Activated CD8-positive, alpha-beta memory T cell treated with anti-CD3 and anti-CD28 coated beads for 48 hours (primary cell): ENCODE measurements at regions not wholly inside any gene's neighbourhood (a gene's known extent, or its start where the extent isn't known, plus 50 kb on each side); places are given as distances from the start of the nearest gene placed in this dataset.

Source experiments
- DNase-seq, 3 experiments: peaks; one replicate each; pipeline ENCODE4 v3.0.0-alpha.2; 2020; ENCODE audit warnings: low read depth in 2 of 3, low spot score in 2 of 3

GRCh38 chr2:60104514-60105505, 448.6 kb downstream of the BCL11A start:
- DNase-seq, result no peak

- DNase-seq, result no peak
These were observed 453.4 kb downstream of the BCL11A start for GRCh38 chr2:60100034-60100433.

GRCh38 chr2:60098996-60099395, 454.5 kb downstream of the BCL11A start:
- DNase-seq, result no peak

GRCh38 chr2:60097298-60097697, 456.2 kb downstream of the BCL11A start:
- DNase-seq, result no peak

GRCh38 chr2:60096556-60096955, 456.9 kb downstream of the BCL11A start:
- DNase-seq, result no peak

- DNase-seq, result no peak
These were observed 457.6 kb downstream of the BCL11A start for GRCh38 chr2:60095903-60096302.

- DNase-seq, result no peak
These were observed 458.1 kb downstream of the BCL11A start for GRCh38 chr2:60095202-60095815.

GRCh38 chr2:60094450-60094929, 459.0 kb downstream of the BCL11A start:
- DNase-seq, result no peak

- no peak for DNase-seq
These were observed 460.7 kb downstream of the BCL11A start for GRCh38 chr2:60092781-60093180.

- DNase-seq, result no peak
These were observed 461.6 kb downstream of the BCL11A start for GRCh38 chr2:60091894-60092293.

- no peak for DNase-seq
These were observed 462.2 kb downstream of the BCL11A start for GRCh38 chr2:60091266-60091665.

GRCh38 chr2:60079562-60079961, 473.9 kb downstream of the BCL11A start:
- no peak for DNase-seq

GRCh38 chr2:60075048-60075447, 478.4 kb downstream of the BCL11A start:
- DNase-seq, result no peak

- no peak for DNase-seq
These were observed 480.3 kb downstream of the BCL11A start for GRCh38 chr2:60073201-60073600.

- DNase-seq, result no peak
These were observed 480.8 kb downstream of the BCL11A start for GRCh38 chr2:60072609-60073008.

- DNase-seq, result no peak
These were observed 482.0 kb downstream of the BCL11A start for GRCh38 chr2:60071490-60071831.

GRCh38 chr2:60070736-60071489, 482.5 kb downstream of the BCL11A start:
- DNase-seq, result no peak

- no peak for DNase-seq
These were observed 483.3 kb downstream of the BCL11A start for GRCh38 chr2:60070196-60070595.

- DNase-seq, result no peak
These were observed 484.7 kb downstream of the BCL11A start for GRCh38 chr2:60068755-60069154.

GRCh38 chr2:60067006-60067405, 486.4 kb downstream of the BCL11A start:
- no peak for DNase-seq

GRCh38 chr2:60066096-60066839, 487.2 kb downstream of the BCL11A start:
- no peak for DNase-seq
